ENCODE measurements at regions not wholly inside any gene's neighbourhood (a gene's known extent, or its start where the extent isn't known, plus 50 kb on each side); places are given as distances from the start of the nearest gene placed in this dataset.

- intact Hi-C loops (cut with DNase I, micrococcal nuclease): no loop called here
- Histone ChIP-seq H3K27me3 (ENCODE audit: control insufficient read depth in 1 of 2, insufficient read depth in 2 of 2, low read length in 2 of 2) (no peaks in the 10 kb centered on the region), H3K4me3 (ENCODE audit: low read length) (no peak overlapping the region), H3K4me1 (ENCODE audit: insufficient read depth, low read length) (no peaks in the 10 kb centered on the region), H3K36me3 (ENCODE audit: insufficient read depth, low read length) (no peaks in the 10 kb centered on the region), H3K27ac (ENCODE audit: low read depth in 1 of 2, low read length in 2 of 2) (no peak overlapping the region), H3K9me3 (ENCODE audit: control insufficient read depth in 1 of 2, insufficient read depth in 1 of 2, low read length in 2 of 2) (no peaks in the 10 kb centered on the region)
- Mint-ChIP-seq H3K4me3 (no peak overlapping the region), H3K9me3 (no peaks in the 10 kb centered on the region), H3K4me1 (ENCODE audit: low read depth) (no peaks in the 10 kb centered on the region), H3K27me3 (no peaks in the 10 kb centered on the region), H3K27ac (no peak overlapping the region), H3K36me3 (ENCODE audit: low read depth) (no peaks in the 10 kb centered on the region)
- ChIA-PET POLR2A (no interaction called here), CTCF (no interaction called here)
- no peak for ATAC-seq (ENCODE audit: poor library complexity)
- DNase-seq: no peak
- no peak for TF ChIP-seq CTCF (IDR thresholded peaks at IDR 0.05)
Measured at GRCh38 chr13:72435251-72435650, 292.2 kb downstream of the MZT1 start.

GRCh38 chr13:72431981-72432682 lies 295.3 kb downstream of the MZT1 start:
- H3K9me3 ChIP-seq (ENCODE audit: control insufficient read depth in 1 of 2, insufficient read depth in 1 of 2, low read length in 2 of 2): no peaks in the 10 kb centered on the region
- no peak for TF ChIP-seq CTCF (IDR thresholded peaks at IDR 0.05)
- no peak overlapping the region for H3K27ac Mint-ChIP-seq
- H3K27ac ChIP-seq (ENCODE audit: low read depth in 1 of 2, low read length in 2 of 2): no peak overlapping the region
- no peaks in the 10 kb centered on the region for H3K4me1 ChIP-seq (ENCODE audit: insufficient read depth, low read length)
- H3K27me3 ChIP-seq (ENCODE audit: control insufficient read depth in 1 of 2, insufficient read depth in 2 of 2, low read length in 2 of 2): no peaks in the 10 kb centered on the region
- H3K4me3 Mint-ChIP-seq: no peak overlapping the region
- intact Hi-C loops (cut with DNase I, micrococcal nuclease): no loop called here
- no peaks in the 10 kb centered on the region for H3K27me3 Mint-ChIP-seq
- POLR2A ChIA-PET: no interaction called here
- H3K36me3 ChIP-seq (ENCODE audit: insufficient read depth, low read length): no peaks in the 10 kb centered on the region
- ATAC-seq (ENCODE audit: poor library complexity): no peak
- H3K4me3 ChIP-seq (ENCODE audit: low read length): no peak overlapping the region
- no peaks in the 10 kb centered on the region for H3K4me1 Mint-ChIP-seq (ENCODE audit: low read depth)
- DNase-seq: no peak
- CTCF ChIA-PET: no interaction called here
- no peaks in the 10 kb centered on the region for H3K36me3 Mint-ChIP-seq (ENCODE audit: low read depth)
- H3K9me3 Mint-ChIP-seq: no peaks in the 10 kb centered on the region

- H3K9me3 ChIP-seq (ENCODE audit: control insufficient read depth in 1 of 2, insufficient read depth in 1 of 2, low read length in 2 of 2): no peaks in the 10 kb centered on the region
- DNase-seq (no peak), ATAC-seq (ENCODE audit: poor library complexity) (no peak)
- Mint-ChIP-seq H3K4me1 (ENCODE audit: low read depth) (no peaks in the 10 kb centered on the region), H3K9me3 (no peaks in the 10 kb centered on the region), H3K27ac (no peak overlapping the region), H3K27me3 (no peaks in the 10 kb centered on the region), H3K4me3 (no peak overlapping the region), H3K36me3 (ENCODE audit: low read depth) (no peaks in the 10 kb centered on the region)
- no peaks in the 10 kb centered on the region for H3K36me3 ChIP-seq (ENCODE audit: insufficient read depth, low read length)
- no peaks in the 10 kb centered on the region for H3K4me1 ChIP-seq (ENCODE audit: insufficient read depth, low read length)
- ChIA-PET POLR2A (no interaction called here), CTCF (no interaction called here)
- H3K27me3 ChIP-seq (ENCODE audit: control insufficient read depth in 1 of 2, insufficient read depth in 2 of 2, low read length in 2 of 2): no peaks in the 10 kb centered on the region
- no peak overlapping the region for H3K27ac ChIP-seq (ENCODE audit: low read depth in 1 of 2, low read length in 2 of 2)
- intact Hi-C loops (cut with DNase I, micrococcal nuclease): no loop called here
- TF ChIP-seq CTCF (IDR thresholded peaks at IDR 0.05): no peak
- no peak overlapping the region for H3K4me3 ChIP-seq (ENCODE audit: low read length)
Measured at GRCh38 chr13:72430923-72431322, 296.5 kb downstream of the MZT1 start.
